Stimulated activated naive CD8-positive, alpha-beta T cell treated with anti-CD3 and anti-CD28 coated beads, Interleukin-15, Interleukin-2, amounts not matched to agents 100 ng/mL and 50 ng/mL, for 24 hours (primary cell): ENCODE measurements at regions not wholly inside any gene's neighbourhood (a gene's known extent, or its start where the extent isn't known, plus 50 kb on each side); places are given as distances from the start of the nearest gene placed in this dataset.

Experiments used
- H3K27ac Mint-ChIP-seq: one replicate; pipeline ENCODE4 v1.8.0; 2021; ENCODE audit warnings: mild to moderate bottlenecking, mixed read lengths
- H3K27me3 Mint-ChIP-seq: one replicate; pipeline ENCODE4 v1.8.0; 2021; ENCODE audit warnings: mixed read lengths
- H3K36me3 Mint-ChIP-seq: one replicate; pipeline ENCODE4 v1.8.0; 2021; ENCODE audit warnings: low read depth, mixed read lengths
- H3K4me1 Mint-ChIP-seq: one replicate; pipeline ENCODE4 v1.8.0; 2021; ENCODE audit warnings: low read depth, mixed read lengths
- H3K4me3 Mint-ChIP-seq: one replicate; pipeline ENCODE4 v1.8.0; 2021; ENCODE audit warnings: mild to moderate bottlenecking, mixed read lengths
- H3K9me3 Mint-ChIP-seq: one replicate; pipeline ENCODE4 v1.8.0; 2021; ENCODE audit warnings: mixed read lengths

GRCh38 chr7:68917041-68917651, 681.1 kb upstream of the AUTS2 start:
- peaks cover 22% of the 10 kb centered on the region for H3K9me3 Mint-ChIP-seq
- H3K4me1 Mint-ChIP-seq, result no peaks in the 10 kb centered on the region
- H3K4me3 Mint-ChIP-seq, result no peak overlapping the region
- no peaks in the 10 kb centered on the region for H3K27me3 Mint-ChIP-seq
- H3K27ac Mint-ChIP-seq, result no peak overlapping the region
- no peaks in the 10 kb centered on the region for H3K36me3 Mint-ChIP-seq

- Mint-ChIP-seq H3K4me3 (no peak overlapping the region), H3K27me3 (no peaks in the 10 kb centered on the region), H3K36me3 (no peaks in the 10 kb centered on the region), H3K4me1 (no peaks in the 10 kb centered on the region), H3K9me3 (peaks cover 20% of the 10 kb centered on the region), H3K27ac (no peak overlapping the region)
Observed at GRCh38 chr7:68918621-68919020, 679.7 kb upstream of the AUTS2 start.

GRCh38 chr7:68922850-68923249, 675.4 kb upstream of the AUTS2 start:
- H3K27me3 Mint-ChIP-seq, result no peaks in the 10 kb centered on the region
- no peak overlapping the region for H3K27ac Mint-ChIP-seq
- no peak overlapping the region for H3K4me3 Mint-ChIP-seq
- H3K9me3 Mint-ChIP-seq, result peaks cover 18% of the 10 kb centered on the region
- H3K4me1 Mint-ChIP-seq, result no peaks in the 10 kb centered on the region
- H3K36me3 Mint-ChIP-seq, result no peaks in the 10 kb centered on the region

- no peak overlapping the region for H3K27ac Mint-ChIP-seq
- H3K36me3 Mint-ChIP-seq, result no peaks in the 10 kb centered on the region
- no peak overlapping the region for H3K4me3 Mint-ChIP-seq
- H3K9me3 Mint-ChIP-seq, result peaks cover 23% of the 10 kb centered on the region
- H3K27me3 Mint-ChIP-seq, result no peaks in the 10 kb centered on the region
- H3K4me1 Mint-ChIP-seq, result no peaks in the 10 kb centered on the region
Observed at GRCh38 chr7:68925241-68925640, 673.0 kb upstream of the AUTS2 start.

GRCh38 chr7:68929781-68930261, 668.5 kb upstream of the AUTS2 start:
- Mint-ChIP-seq H3K4me1 (no peaks in the 10 kb centered on the region), H3K27ac (no peak overlapping the region), H3K9me3 (peaks cover 34% of the 10 kb centered on the region), H3K4me3 (no peak overlapping the region), H3K27me3 (no peaks in the 10 kb centered on the region), H3K36me3 (no peaks in the 10 kb centered on the region)

GRCh38 chr7:68936471-68937035, 661.7 kb upstream of the AUTS2 start:
- Mint-ChIP-seq H3K9me3 (peaks cover 34% of the 10 kb centered on the region), H3K27ac (no peak overlapping the region), H3K4me3 (no peak overlapping the region), H3K36me3 (no peaks in the 10 kb centered on the region), H3K27me3 (no peaks in the 10 kb centered on the region), H3K4me1 (no peaks in the 10 kb centered on the region)

GRCh38 chr7:68938151-68938550, 660.1 kb upstream of the AUTS2 start:
- Mint-ChIP-seq H3K4me1 (no peaks in the 10 kb centered on the region), H3K27me3 (no peaks in the 10 kb centered on the region), H3K4me3 (no peak overlapping the region), H3K9me3 (peaks cover 41% of the 10 kb centered on the region), H3K27ac (no peak overlapping the region), H3K36me3 (no peaks in the 10 kb centered on the region)

- Mint-ChIP-seq H3K4me1 (no peaks in the 10 kb centered on the region), H3K36me3 (no peaks in the 10 kb centered on the region), H3K27ac (no peak overlapping the region), H3K27me3 (no peaks in the 10 kb centered on the region), H3K4me3 (no peak overlapping the region), H3K9me3 (peaks cover 23% of the 10 kb centered on the region)
Observed at GRCh38 chr7:68943786-68944185, 654.5 kb upstream of the AUTS2 start.

- Mint-ChIP-seq H3K36me3 (no peaks in the 10 kb centered on the region), H3K4me1 (no peaks in the 10 kb centered on the region), H3K9me3 (peaks cover 19% of the 10 kb centered on the region), H3K27ac (no peak overlapping the region), H3K4me3 (no peak overlapping the region), H3K27me3 (no peaks in the 10 kb centered on the region)
Observed at GRCh38 chr7:68955656-68956055, 642.6 kb upstream of the AUTS2 start.

GRCh38 chr7:68958571-68958970, 639.7 kb upstream of the AUTS2 start:
- H3K4me3 Mint-ChIP-seq, result no peak overlapping the region
- no peak overlapping the region for H3K27ac Mint-ChIP-seq
- H3K27me3 Mint-ChIP-seq, result no peaks in the 10 kb centered on the region
- H3K4me1 Mint-ChIP-seq, result no peaks in the 10 kb centered on the region
- peaks cover 18% of the 10 kb centered on the region for H3K9me3 Mint-ChIP-seq
- H3K36me3 Mint-ChIP-seq, result no peaks in the 10 kb centered on the region

- no peak overlapping the region for H3K4me3 Mint-ChIP-seq
- no peaks in the 10 kb centered on the region for H3K27me3 Mint-ChIP-seq
- no peaks in the 10 kb centered on the region for H3K4me1 Mint-ChIP-seq
- peaks cover 6% of the 10 kb centered on the region for H3K9me3 Mint-ChIP-seq
- H3K27ac Mint-ChIP-seq, result no peak overlapping the region
- H3K36me3 Mint-ChIP-seq, result no peaks in the 10 kb centered on the region
Observed at GRCh38 chr7:68963552-68963951, 634.7 kb upstream of the AUTS2 start.

- H3K4me3 Mint-ChIP-seq, result no peak overlapping the region
- H3K27ac Mint-ChIP-seq, result no peak overlapping the region
- H3K27me3 Mint-ChIP-seq, result no peaks in the 10 kb centered on the region
- no peaks in the 10 kb centered on the region for H3K4me1 Mint-ChIP-seq
- peaks cover 6% of the 10 kb centered on the region for H3K9me3 Mint-ChIP-seq
- H3K36me3 Mint-ChIP-seq, result no peaks in the 10 kb centered on the region
Observed at GRCh38 chr7:68964060-68964459, 634.2 kb upstream of the AUTS2 start.

GRCh38 chr7:68965351-68965750, 632.9 kb upstream of the AUTS2 start:
- H3K27me3 Mint-ChIP-seq, result no peaks in the 10 kb centered on the region
- no peaks in the 10 kb centered on the region for H3K36me3 Mint-ChIP-seq
- H3K4me1 Mint-ChIP-seq, result no peaks in the 10 kb centered on the region
- H3K9me3 Mint-ChIP-seq, result peaks cover 3% of the 10 kb centered on the region
- no peak overlapping the region for H3K4me3 Mint-ChIP-seq
- no peak overlapping the region for H3K27ac Mint-ChIP-seq

GRCh38 chr7:68967598-68967997, 630.7 kb upstream of the AUTS2 start:
- no peak overlapping the region for H3K27ac Mint-ChIP-seq
- H3K27me3 Mint-ChIP-seq, result no peaks in the 10 kb centered on the region
- H3K4me1 Mint-ChIP-seq, result no peaks in the 10 kb centered on the region
- no peaks in the 10 kb centered on the region for H3K36me3 Mint-ChIP-seq
- no peak overlapping the region for H3K4me3 Mint-ChIP-seq
- H3K9me3 Mint-ChIP-seq, result peaks cover 6% of the 10 kb centered on the region

GRCh38 chr7:68969571-68969970, 628.7 kb upstream of the AUTS2 start:
- Mint-ChIP-seq H3K27ac (no peak overlapping the region), H3K4me1 (no peaks in the 10 kb centered on the region), H3K9me3 (peaks cover 9% of the 10 kb centered on the region), H3K27me3 (no peaks in the 10 kb centered on the region), H3K36me3 (no peaks in the 10 kb centered on the region), H3K4me3 (no peak overlapping the region)
